ENCODE measurements at regions not wholly inside any gene's neighbourhood (a gene's known extent, or its start where the extent isn't known, plus 50 kb on each side); places are given as distances from the start of the nearest gene placed in this dataset.

- Histone ChIP-seq H3K4me3 (replicated peaks in 1 of 2; ENCODE audit: low read depth in 1 of 2, low read length in 2 of 2) (no peak overlapping the region), H3K79me2 (ENCODE audit: insufficient read depth, low read length) (no peaks in the 10 kb centered on the region), H3K27ac (ENCODE audit: low read depth, low read length) (no peak overlapping the region), H3K36me3 (ENCODE audit: control insufficient read depth in 1 of 2, insufficient read depth in 2 of 2, low read length in 2 of 2) (no peaks in the 10 kb centered on the region), H4K20me1 (ENCODE audit: insufficient read depth) (no peaks in the 10 kb centered on the region), H3K27me3 (ENCODE audit: insufficient read depth, low read length) (no peaks in the 10 kb centered on the region), H3K9me3 (ENCODE audit: control insufficient read depth in 1 of 2, insufficient read depth in 1 of 2, low read depth in 1 of 2, low read length in 2 of 2) (no peaks in the 10 kb centered on the region), H3K9ac (ENCODE audit: low read length) (no peak overlapping the region), H3K9me2 (ENCODE audit: insufficient read depth) (no peaks in the 10 kb centered on the region), H2AFZ (ENCODE audit: low read depth, low read length, poor library complexity, severe bottlenecking) (no peak overlapping the region), H3K4me1 (ENCODE audit: control insufficient read depth in 1 of 2, insufficient read depth in 2 of 2, low read length in 2 of 2) (no peaks in the 10 kb centered on the region), H3K4me2 (ENCODE audit: low read length) (no peak overlapping the region)
- ChIA-PET RAD21 (ENCODE audit: low non-redundant PET in 1 of 2, low total read pairs in 2 of 2, uncharacterized antibody in 2 of 2, unreplicated experiment in 2 of 2) (no interaction called here), CTCF (no interaction called here), POLR2A (no interaction called here)
- intact Hi-C loops (cut with micrococcal nuclease), result no loop called here
- no peak for DNase-seq (ENCODE audit: low read depth, low spot score)
- no peak for ATAC-seq
- no TSS peak for BruUV-seq (replicated peaks)
- TF ChIP-seq CBX3 (IDR thresholded peaks at IDR 0.05; ENCODE audit: low read depth) (no peak), ATF3 (IDR thresholded peaks at IDR 0.05) (no peak), SRF (IDR thresholded peaks at IDR 0.05; ENCODE audit: low read depth) (no peak), MAX (IDR thresholded peaks at IDR 0.05) (no peak), POLR2A (IDR thresholded peaks at IDR 0.05; ENCODE audit: borderline replicate concordance, extremely low read depth, insufficient read depth, insufficient read length) (no peak), CTCF (IDR thresholded peaks at IDR 0.05 in 2 of 3, conservative IDR thresholded peaks at IDR 0.05 in 1 of 3; ENCODE audit: borderline replicate concordance in 1 of 3, insufficient read depth in 1 of 3, low read depth in 2 of 3, low read length in 2 of 3) (no peak), EGR1 (IDR thresholded peaks at IDR 0.05; ENCODE audit: low read depth) (no peak), RAD21 (IDR thresholded peaks at IDR 0.05; ENCODE audit: low read depth) (no peak), EZH2phosphoT487 (IDR thresholded peaks at IDR 0.05; ENCODE audit: borderline replicate concordance) (no peak), SIN3A (IDR thresholded peaks at IDR 0.05; ENCODE audit: low read depth) (no peak), ZBTB33 (IDR thresholded peaks at IDR 0.05; ENCODE audit: extremely low read depth, insufficient replicate concordance, low read length) (no peak), POLR2AphosphoS5 (IDR thresholded peaks at IDR 0.05; ENCODE audit: low read depth, low read length) (no peak), FOSL1 (IDR thresholded peaks at IDR 0.05; ENCODE audit: low read depth) (no peak), YY1 (IDR thresholded peaks at IDR 0.05; ENCODE audit: extremely low read depth, insufficient replicate concordance, low read depth, low read length) (no peak), SP1 (IDR thresholded peaks at IDR 0.05; ENCODE audit: low read depth) (no peak), JUND (IDR thresholded peaks at IDR 0.05) (no peak)
Measured at GRCh38 chr6:112923940-112924587, 576.9 kb downstream of the RFPL4B start.
